Osteoblast (primary cell): ENCODE measurements at regions not wholly inside any gene's neighbourhood (a gene's known extent, or its start where the extent isn't known, plus 50 kb on each side); places are given as distances from the start of the nearest gene placed in this dataset.

Experiments
- DNase-seq: peaks from one replicate; pipeline ENCODE4 v3.0.0; 2011; ENCODE audit warnings: low spot score, mixed read lengths; ENCODE audit not compliant: insufficient read length; ENCODE audit errors: missing footprints
- H2AFZ ChIP-seq: 2 replicates; pipeline ENCODE4 v1.6.0; 2011; ENCODE audit warnings: mild to moderate bottlenecking, low read length
- H3K27ac ChIP-seq: 2 replicates; pipeline ENCODE4 v1.5.1; 2011; ENCODE audit warnings: mild to moderate bottlenecking, low read depth, low read length, moderate library complexity
- H3K27me3 ChIP-seq: 2 replicates; pipeline ENCODE4 v1.6.0; 2012; ENCODE audit warnings: mild to moderate bottlenecking, control low read depth, inconsistent platforms, low read length, moderate library complexity; ENCODE audit not compliant: insufficient read depth
- H3K36me3 ChIP-seq: 2 replicates; pipeline ENCODE4 v1.5.1; 2011; ENCODE audit warnings: mild to moderate bottlenecking, low read length, control low read depth, moderate library complexity; ENCODE audit not compliant: insufficient read depth
- H3K4me1 ChIP-seq: 2 replicates; pipeline ENCODE4 v1.5.1; 2011; ENCODE audit warnings: mild to moderate bottlenecking, low read length, control low read depth, moderate library complexity; ENCODE audit not compliant: insufficient read depth
- H3K4me2 ChIP-seq: 2 replicates; pipeline ENCODE4 v1.6.0; 2011; ENCODE audit warnings: mild to moderate bottlenecking, low read length; ENCODE audit not compliant: insufficient read depth
- H3K4me3 ChIP-seq: fragments of 200-600 bp; sonication (generic); 3 replicates; pipeline ENCODE4 v1.5.1; 2012; ENCODE audit warnings: mild to moderate bottlenecking, low read length, inconsistent platforms; ENCODE audit not compliant: insufficient read depth
- H3K79me2 ChIP-seq: 2 replicates; pipeline ENCODE4 v1.6.0; 2012; ENCODE audit warnings: mild to moderate bottlenecking, low read length, control low read depth, inconsistent platforms; ENCODE audit not compliant: insufficient read depth
- H3K9me3 ChIP-seq: 2 replicates; pipeline ENCODE4 v1.5.1; 2011; ENCODE audit warnings: low read depth, low read length, control low read depth
- H4K20me1 ChIP-seq: 2 replicates; pipeline ENCODE4 v1.6.0; 2012; ENCODE audit warnings: mild to moderate bottlenecking, low read length, control low read depth; ENCODE audit not compliant: insufficient read depth
- CTCF ChIP-seq: IDR thresholded peaks from 2 replicates; pipeline ENCODE4 v1.5.1; 2011; ENCODE audit warnings: mild to moderate bottlenecking, low read depth, low read length, moderate library complexity; ENCODE audit errors: extremely low read depth

GRCh38 chr1:221563476-221563921, 178.4 kb downstream of the DUSP10 start:
- DNase-seq, result no peak
- Histone ChIP-seq H3K9me3 (no peaks in the 10 kb centered on the region), H3K27ac (no peak overlapping the region), H3K4me1 (no peaks in the 10 kb centered on the region), H3K4me2 (no peak overlapping the region), H3K36me3 (no peaks in the 10 kb centered on the region), H3K79me2 (no peaks in the 10 kb centered on the region), H2AFZ (no peak overlapping the region), H3K4me3 (no peak overlapping the region), H3K27me3 (no peaks in the 10 kb centered on the region), H4K20me1 (no peaks in the 10 kb centered on the region)
- no peak for TF ChIP-seq CTCF

- no peak for TF ChIP-seq CTCF
Measured at GRCh38 chr1:221564891-221565290, 177.0 kb downstream of the DUSP10 start.

GRCh38 chr1:221565711-221566110, 176.2 kb downstream of the DUSP10 start:
- Histone ChIP-seq H4K20me1 (no peaks in the 10 kb centered on the region), H3K4me3 (no peak overlapping the region), H3K79me2 (no peaks in the 10 kb centered on the region), H3K4me2 (no peak overlapping the region), H3K27me3 (no peaks in the 10 kb centered on the region), H3K4me1 (no peaks in the 10 kb centered on the region), H3K36me3 (no peaks in the 10 kb centered on the region), H2AFZ (no peak overlapping the region), H3K27ac (no peak overlapping the region), H3K9me3 (no peaks in the 10 kb centered on the region)
- no peak for DNase-seq
- TF ChIP-seq CTCF, result no peak

More at GRCh38 chr1:221564891-221565290, 177.0 kb downstream of the DUSP10 start:
- H3K79me2 ChIP-seq, result no peaks in the 10 kb centered on the region
- no peak overlapping the region for H3K27ac ChIP-seq
- H3K36me3 ChIP-seq, result no peaks in the 10 kb centered on the region
- no peak for DNase-seq
- no peak overlapping the region for H3K4me3 ChIP-seq
- no peaks in the 10 kb centered on the region for H4K20me1 ChIP-seq
- no peaks in the 10 kb centered on the region for H3K9me3 ChIP-seq
- H3K4me2 ChIP-seq, result no peak overlapping the region
- no peaks in the 10 kb centered on the region for H3K27me3 ChIP-seq
- no peak overlapping the region for H2AFZ ChIP-seq
- no peaks in the 10 kb centered on the region for H3K4me1 ChIP-seq

- Histone ChIP-seq H3K36me3 (no peaks in the 10 kb centered on the region), H3K4me1 (no peaks in the 10 kb centered on the region), H2AFZ (no peak overlapping the region), H4K20me1 (no peaks in the 10 kb centered on the region), H3K9me3 (no peaks in the 10 kb centered on the region), H3K4me2 (no peak overlapping the region), H3K79me2 (no peaks in the 10 kb centered on the region), H3K27ac (no peak overlapping the region), H3K27me3 (no peaks in the 10 kb centered on the region), H3K4me3 (no peak overlapping the region)
- TF ChIP-seq CTCF, result no peak
- no peak for DNase-seq
Measured at GRCh38 chr1:221567859-221568507, 173.9 kb downstream of the DUSP10 start.
